GM21423 (cell line): ENCODE measurements at regions not wholly inside any gene's neighbourhood (a gene's known extent, or its start where the extent isn't known, plus 50 kb on each side); places are given as distances from the start of the nearest gene placed in this dataset.

Source experiments
- ATAC-seq: cut with Tn5 transposase; IDR thresholded peaks from one replicate; pipeline ENCODE4 v1.9.1; 2021; ENCODE audit warnings: mild to moderate bottlenecking, moderate library complexity; ENCODE audit not compliant: unreplicated experiment

GRCh38 chr10:90975096-90975495 lies 54.2 kb upstream of the ANKRD1 start:
- ATAC-seq = no peak

GRCh38 chr10:90977162-90977854 lies 56.4 kb upstream of the ANKRD1 start:
- ATAC-seq = peak; percentile 71

- no peak for ATAC-seq
Observed at GRCh38 chr10:90977855-90978486, 57.1 kb upstream of the ANKRD1 start.

GRCh38 chr10:90982406-90983008 lies 61.6 kb upstream of the ANKRD1 start:
- ATAC-seq = no peak

- no peak for ATAC-seq
Observed at GRCh38 chr10:90983914-90984549, 63.1 kb upstream of the ANKRD1 start.

- ATAC-seq = no peak
Observed at GRCh38 chr10:90984898-90985297, 64.0 kb upstream of the ANKRD1 start.

GRCh38 chr10:90985321-90985933 lies 64.5 kb upstream of the ANKRD1 start:
- ATAC-seq = no peak

- ATAC-seq = no peak
Observed at GRCh38 chr10:90986136-90986760, 65.4 kb upstream of the ANKRD1 start.

GRCh38 chr10:90986870-90987269 lies 66.0 kb upstream of the ANKRD1 start:
- ATAC-seq = no peak

- no peak for ATAC-seq
Observed at GRCh38 chr10:90987383-90987782, 66.5 kb upstream of the ANKRD1 start.

- no peak for ATAC-seq
Observed at GRCh38 chr10:90988024-90988423, 67.1 kb upstream of the ANKRD1 start.

- no peak for ATAC-seq
Observed at GRCh38 chr10:90988802-90989201, 67.9 kb upstream of the ANKRD1 start.

- no peak for ATAC-seq
Observed at GRCh38 chr10:90989378-90989777, 68.5 kb upstream of the ANKRD1 start.

- no peak for ATAC-seq
Observed at GRCh38 chr10:90992462-90992861, 71.6 kb upstream of the ANKRD1 start.

- ATAC-seq = peak; percentile 45
Observed at GRCh38 chr10:90993340-90993739, 72.5 kb upstream of the ANKRD1 start.

- ATAC-seq = no peak
Observed at GRCh38 chr10:90997670-90998069, 76.8 kb upstream of the ANKRD1 start.

- peak; percentile 21 for ATAC-seq
Observed at GRCh38 chr10:90998733-90999511, 78.0 kb upstream of the ANKRD1 start.

GRCh38 chr10:90999512-91000172 lies 78.8 kb upstream of the ANKRD1 start:
- peak; percentile 54 for ATAC-seq

- no peak for ATAC-seq
Observed at GRCh38 chr10:91000470-91000869, 79.6 kb upstream of the ANKRD1 start.

- no peak for ATAC-seq
Observed at GRCh38 chr10:91000985-91001384, 80.1 kb upstream of the ANKRD1 start.
